GM21737 (cell line): ENCODE measurements at regions not wholly inside any gene's neighbourhood (a gene's known extent, or its start where the extent isn't known, plus 50 kb on each side); places are given as distances from the start of the nearest gene placed in this dataset.
"Not testable (repeated sequence)": the region's sequence is repeated elsewhere in the genome, so short reads cannot be mapped to it uniquely, and the experiment has no call there.

Experiments used
- ATAC-seq: cut with Tn5 transposase; IDR thresholded peaks from one replicate; pipeline ENCODE4 v1.9.1; 2021; ENCODE audit warnings: mild to moderate bottlenecking, moderate library complexity; ENCODE audit not compliant: unreplicated experiment

GRCh38 chr7:136136906-136137454 is 159.8 kb upstream of the MTPN start:
- no peak for ATAC-seq

- ATAC-seq, result no peak
These were observed 157.3 kb upstream of the MTPN start for GRCh38 chr7:136134503-136134902.

DNA sequence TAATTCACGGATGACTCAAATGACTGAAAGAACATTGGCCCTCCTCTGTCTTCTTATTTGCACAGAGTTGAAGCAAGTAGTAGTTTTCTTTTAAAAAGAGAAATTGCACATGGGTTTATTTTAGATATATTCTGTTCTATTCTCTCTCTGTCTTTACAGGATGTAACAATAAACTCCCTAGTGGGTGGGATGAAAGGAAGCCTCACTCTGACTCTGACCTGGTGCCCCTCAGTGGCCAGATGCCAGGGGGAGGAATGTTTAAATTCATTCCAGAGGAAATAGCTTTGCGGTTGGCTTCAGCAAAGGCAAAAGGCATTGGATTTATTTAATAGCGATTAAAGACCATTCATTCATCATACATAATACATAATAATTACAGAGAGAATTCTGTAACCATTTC is 156.4 kb upstream of the MTPN start:
- no peak for ATAC-seq

GRCh38 chr7:136131304-136131630 is 154.1 kb upstream of the MTPN start:
- ATAC-seq, result no peak

- no peak for ATAC-seq
These were observed 153.5 kb upstream of the MTPN start for GRCh38 chr7:136130511-136131303.

- no peak for ATAC-seq
These were observed 150.9 kb upstream of the MTPN start for GRCh38 chr7:136128050-136128449.

DNA sequence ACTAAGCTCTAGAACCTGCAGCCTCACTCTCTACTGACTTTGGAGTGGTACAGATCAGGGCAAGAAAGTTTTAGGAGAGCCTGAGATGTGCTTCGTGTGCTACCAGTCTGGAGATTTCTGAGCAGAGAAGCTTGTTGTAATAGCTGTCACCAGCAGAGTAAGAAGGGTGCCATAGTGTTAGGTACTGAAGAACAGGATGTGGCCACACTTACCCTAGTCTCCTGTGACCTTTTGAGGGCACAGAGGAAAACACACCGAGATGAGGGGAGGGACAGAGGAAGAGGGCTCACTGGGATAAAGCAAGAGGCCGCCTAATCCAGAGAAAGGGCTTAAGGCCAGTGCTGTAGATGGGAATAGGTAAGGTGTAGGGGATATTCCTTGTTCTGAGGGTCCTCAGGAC is 146.2 kb upstream of the MTPN start:
- no peak for ATAC-seq

DNA sequence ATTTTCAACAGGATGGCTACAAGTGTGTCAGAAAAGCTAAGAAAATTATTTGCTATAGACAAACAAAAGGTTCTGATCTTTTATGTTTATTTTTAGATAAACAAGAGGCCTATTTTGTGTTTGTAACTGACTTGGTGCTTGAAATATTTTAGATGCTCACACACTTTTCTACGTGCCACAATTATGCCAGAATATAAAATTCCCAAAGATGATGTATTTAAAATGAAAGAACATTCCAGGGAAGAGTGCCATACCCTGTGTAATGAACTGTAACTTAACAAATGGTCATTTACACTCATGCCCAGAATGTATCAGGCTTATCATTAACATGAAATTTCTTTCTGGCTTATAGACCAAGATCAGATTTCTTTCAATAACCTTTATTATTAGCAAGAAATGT is 144.9 kb upstream of the MTPN start:
- no peak for ATAC-seq

- ATAC-seq, result no peak
These were observed 140.4 kb upstream of the MTPN start for GRCh38 chr7:136117539-136117938.

GRCh38 chr7:136116186-136116585 is 139.0 kb upstream of the MTPN start:
- no peak for ATAC-seq

GRCh38 chr7:136114966-136115762 is 138.0 kb upstream of the MTPN start:
- ATAC-seq, result peak; percentile 97

DNA sequence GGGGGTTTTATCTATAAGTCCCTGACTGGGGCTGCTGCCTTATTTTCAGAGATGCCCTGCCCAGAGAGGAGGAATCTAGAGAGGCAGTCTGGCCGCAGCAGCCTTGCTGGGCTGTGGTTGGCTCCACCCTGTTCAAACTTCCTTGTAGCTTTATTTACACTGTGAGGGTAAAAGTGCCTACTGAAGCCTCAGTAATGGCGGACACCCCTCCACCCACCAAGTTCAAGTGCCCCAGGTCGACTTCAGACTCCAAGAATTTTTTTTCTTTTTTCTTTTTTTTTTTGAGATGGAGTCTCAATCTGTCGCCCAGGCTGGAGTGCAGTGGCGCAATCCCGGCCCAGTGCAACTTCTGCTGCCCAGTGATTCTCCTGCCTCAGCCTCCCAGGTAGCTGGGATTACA is 137.3 kb upstream of the MTPN start:
- not testable (repeated sequence) for ATAC-seq

- ATAC-seq, result not testable (repeated sequence)
These were observed 131.9 kb upstream of the MTPN start for GRCh38 chr7:136109037-136109436.

DNA sequence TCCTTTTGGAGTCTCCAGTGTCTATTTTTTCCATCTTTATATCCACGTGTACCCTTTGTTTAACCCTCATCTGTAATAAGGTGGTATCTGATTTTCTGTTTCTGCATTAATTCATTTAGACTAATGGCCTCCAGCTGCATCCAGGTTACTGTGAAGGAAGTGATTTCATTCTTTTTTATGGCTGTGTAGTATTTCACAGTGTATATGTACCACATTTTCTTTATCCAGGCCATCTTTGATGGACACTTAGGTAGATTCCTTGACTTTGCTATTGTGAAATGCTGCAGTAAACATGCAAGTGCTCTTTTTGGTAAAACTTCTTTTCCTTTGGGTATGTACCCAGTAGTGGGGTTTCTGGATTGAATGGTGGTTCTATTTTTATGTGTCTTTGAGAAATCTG is 128.0 kb upstream of the MTPN start:
- no peak for ATAC-seq

GRCh38 chr7:136104269-136104603 is 127.1 kb upstream of the MTPN start:
- ATAC-seq, result no peak

- no peak for ATAC-seq
These were observed 126.5 kb upstream of the MTPN start for GRCh38 chr7:136103545-136104268.

DNA sequence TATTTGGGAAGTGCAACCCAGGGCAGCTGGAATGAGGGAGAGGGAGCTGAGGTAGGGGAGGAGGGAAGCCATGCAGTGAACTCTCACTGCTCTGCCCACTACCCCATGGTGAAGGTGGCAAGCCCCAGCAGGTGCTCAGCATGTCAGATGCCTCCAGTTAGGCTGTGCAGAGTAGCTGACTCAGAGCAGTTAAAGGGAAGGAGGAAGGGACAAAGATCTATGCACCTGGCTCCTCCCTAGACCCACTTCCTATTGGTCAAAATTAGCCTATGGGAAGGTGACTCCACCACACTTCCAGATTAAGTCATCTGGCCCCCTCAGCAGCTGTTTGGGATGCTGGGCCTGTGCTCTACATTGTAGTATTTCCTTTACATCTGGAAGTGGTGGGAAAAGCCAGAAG is 125.7 kb upstream of the MTPN start:
- ATAC-seq, result no peak

DNA sequence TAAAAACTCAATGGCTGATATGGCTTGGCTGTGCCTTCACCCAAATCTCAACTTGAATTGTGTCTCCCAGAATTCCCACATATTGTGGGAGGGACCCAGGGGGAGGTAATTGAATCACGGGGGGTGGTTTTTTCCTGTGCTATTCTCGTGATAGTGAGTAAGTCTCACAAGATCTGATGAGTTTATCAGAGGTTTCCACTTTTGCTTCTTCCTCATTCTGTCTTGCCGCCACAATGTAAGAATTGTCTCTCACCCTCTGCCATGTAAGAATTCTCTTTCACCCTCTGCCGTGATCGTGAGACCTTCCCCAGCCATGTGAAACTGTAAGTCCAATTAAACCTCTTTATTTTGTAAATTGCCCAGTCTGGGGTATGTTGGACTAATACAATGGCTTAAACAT is 115.6 kb upstream of the MTPN start:
- ATAC-seq, result not testable (repeated sequence)

DNA sequence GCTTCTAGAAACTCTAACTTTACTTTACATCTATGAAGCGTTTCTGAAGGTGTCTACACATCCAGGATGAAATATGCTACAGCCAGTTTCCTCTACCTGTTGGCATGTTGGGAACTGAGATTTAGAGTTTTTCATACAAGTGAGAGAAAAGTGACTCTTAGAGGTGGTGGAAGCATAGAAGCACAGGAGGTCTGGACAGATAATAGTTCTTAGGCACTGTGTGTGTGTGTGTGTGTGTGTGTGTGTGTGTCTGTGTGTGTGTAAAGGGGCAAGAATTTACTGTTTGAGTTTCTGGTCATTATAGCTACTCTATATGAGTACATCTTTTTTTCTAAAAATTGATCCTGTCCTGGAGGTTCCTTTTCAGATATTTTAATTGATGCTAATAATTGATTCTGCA is 110.7 kb upstream of the MTPN start:
- ATAC-seq, result no peak

DNA sequence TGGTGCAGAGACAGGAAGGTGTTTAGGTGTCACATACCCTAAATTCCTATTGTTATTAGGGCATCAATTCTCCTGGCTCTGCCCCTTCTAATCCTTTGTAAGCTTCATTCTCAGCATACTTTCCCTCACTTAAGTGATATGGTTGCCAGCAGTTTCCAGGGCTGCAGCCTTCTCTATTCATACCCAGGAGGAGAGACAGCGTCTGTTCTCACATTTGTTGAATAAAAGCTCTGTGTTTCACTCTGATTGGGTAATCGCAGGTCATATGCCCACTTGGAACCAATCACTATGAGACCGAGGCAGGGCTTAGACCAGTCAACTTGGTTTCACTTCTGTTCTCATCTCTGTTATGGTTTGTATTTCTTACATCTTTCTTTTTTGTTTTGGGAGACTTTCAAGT is 109.6 kb upstream of the MTPN start:
- ATAC-seq, result no peak

- ATAC-seq, result no peak
These were observed 102.8 kb upstream of the MTPN start for GRCh38 chr7:136079934-136080333.

- ATAC-seq, result no peak
These were observed 102.3 kb upstream of the MTPN start for GRCh38 chr7:136079478-136079892.
